ENCODE measurements at regions not wholly inside any gene's neighbourhood (a gene's known extent, or its start where the extent isn't known, plus 50 kb on each side); places are given as distances from the start of the nearest gene placed in this dataset.
"Not testable (repeated sequence)": the region's sequence is repeated elsewhere in the genome, so short reads cannot be mapped to it uniquely, and the experiment has no call there.

GRCh38 chr7:156501815-156502214 is 138.8 kb upstream of the RNF32 start:
- TF ChIP-seq POLR2A (IDR thresholded peaks at IDR 0.05; ENCODE audit: low read depth, low read length); POLR2AphosphoS5 (IDR thresholded peaks at IDR 0.05; ENCODE audit: low read depth, low read length); PAX5 (IDR thresholded peaks at IDR 0.05; ENCODE audit: insufficient read depth, low read length, severe bottlenecking); TAF1 (IDR thresholded peaks at IDR 0.05; ENCODE audit: low read depth, low read length); SPI1 (IDR thresholded peaks at IDR 0.05; ENCODE audit: low read depth, low read length); POU2F2 (IDR thresholded peaks at IDR 0.05; ENCODE audit: low read depth, low read length): not testable (repeated sequence)
